WTC11 (cell line): ENCODE measurements at regions not wholly inside any gene's neighbourhood (a gene's known extent, or its start where the extent isn't known, plus 50 kb on each side); places are given as distances from the start of the nearest gene placed in this dataset.

ENCODE experiments used
- ATAC-seq: fragments of 200-7000 bp; cut with Tn5 transposase; 2 replicates; pipeline ENCODE4 v1.10.0; 2021; ENCODE audit warnings: mild to moderate bottlenecking, moderate library complexity
- CTCF ChIA-PET: fragments of 300-600 bp; sonication (Branson Sonifier 250); formaldehyde crosslinking; loops from one replicate; lab custom pipeline; 2021; ENCODE audit warnings: antibody characterized with exemption; lab: Charles Lee
- POLR2A ChIA-PET: fragments of 350-600 bp; sonication (Branson Sonifier 250); formaldehyde crosslinking; loops from one replicate; lab custom pipeline; 2021; ENCODE audit warnings: antibody characterized with exemption; lab: Charles Lee
- DNase-seq: peaks from one replicate; pipeline ENCODE4 v3.0.0; 2021; ENCODE audit warnings: low spot score
- H3K27ac Mint-ChIP-seq: 2 replicates; pipeline ENCODE4 v1.8.0; 2021; ENCODE audit warnings: mixed read lengths
- H3K27me3 Mint-ChIP-seq: 2 replicates; pipeline ENCODE4 v1.8.0; 2021; ENCODE audit warnings: low read depth, mild to moderate bottlenecking, moderate library complexity, mixed read lengths
- H3K36me3 Mint-ChIP-seq: 2 replicates; pipeline ENCODE4 v1.8.0; 2021; ENCODE audit warnings: mixed read lengths
- H3K4me1 Mint-ChIP-seq: 2 replicates; pipeline ENCODE4 v1.8.0; 2022; ENCODE audit warnings: mixed read lengths
- H3K4me3 Mint-ChIP-seq: 2 replicates; pipeline ENCODE4 v1.8.0; 2021; ENCODE audit warnings: mild to moderate bottlenecking, moderate library complexity, mixed read lengths
- H3K9me3 Mint-ChIP-seq: 2 replicates; pipeline ENCODE4 v1.8.0; 2021; ENCODE audit warnings: mixed read lengths
- ATF1 ChIP-seq: sonication (generic); formaldehyde crosslinking; IDR thresholded peaks from 2 replicates; pipeline ENCODE4 v1.8.1; 2023; ENCODE audit warnings: mild to moderate bottlenecking, moderate library complexity, missing genetic modification reagents
- CREB1 ChIP-seq: sonication (generic); formaldehyde crosslinking; IDR thresholded peaks from 2 replicates; pipeline ENCODE4 v1.8.0; 2023; ENCODE audit warnings: mild to moderate bottlenecking, missing genetic modification reagents
- ERG ChIP-seq: fragments of 250-450 bp; sonication (Bioruptor Pico); IDR thresholded peaks from 2 replicates; pipeline ENCODE4 v1.8.0; 2021; ENCODE audit warnings: mild to moderate bottlenecking
- JAZF1 ChIP-seq: fragments of 250-450 bp; sonication (Bioruptor Pico); IDR thresholded peaks from 2 replicates; pipeline ENCODE4 v1.9.0; 2021; ENCODE audit warnings: moderate library complexity, mild to moderate bottlenecking, inconsistent platforms
- JUN ChIP-seq: sonication (generic); formaldehyde crosslinking; IDR thresholded peaks from 2 replicates; pipeline ENCODE4 v1.8.0; 2023; ENCODE audit warnings: mild to moderate bottlenecking, missing genetic modification reagents
- MLX ChIP-seq: sonication (generic); formaldehyde crosslinking; IDR thresholded peaks from 2 replicates; pipeline ENCODE4 v1.8.1; 2023; ENCODE audit warnings: mild to moderate bottlenecking, missing genetic modification reagents, moderate library complexity
- NFATC4 ChIP-seq: fragments of 250-450 bp; sonication (Bioruptor Pico); IDR thresholded peaks from 2 replicates; pipeline ENCODE4 v1.9.0; 2021; ENCODE audit warnings: mild to moderate bottlenecking
- NFE2L1 ChIP-seq: sonication (generic); formaldehyde crosslinking; IDR thresholded peaks from 2 replicates; pipeline ENCODE4 v1.8.1; 2023; ENCODE audit warnings: missing genetic modification reagents
- PRRX2 ChIP-seq: fragments of 250-450 bp; sonication (Bioruptor Pico); IDR thresholded peaks from 2 replicates; pipeline ENCODE4 v1.8.0; 2021; ENCODE audit warnings: mild to moderate bottlenecking
- RORB ChIP-seq: fragments of 250-450 bp; sonication (Bioruptor Pico); IDR thresholded peaks from 2 replicates; pipeline ENCODE4 v1.9.0; 2021; ENCODE audit warnings: mild to moderate bottlenecking
- STAT6 ChIP-seq: sonication (generic); formaldehyde crosslinking; conservative IDR thresholded peaks from 2 replicates; pipeline ENCODE4 v1.8.1; 2023; ENCODE audit warnings: mild to moderate bottlenecking, low read depth, missing genetic modification reagents, moderate library complexity
- TCF7 ChIP-seq: sonication (generic); formaldehyde crosslinking; IDR thresholded peaks from 2 replicates; pipeline ENCODE4 v1.8.0; 2022; ENCODE audit warnings: mild to moderate bottlenecking, low read depth, missing genetic modification reagents, moderate library complexity
- ZNF138 ChIP-seq: sonication (generic); formaldehyde crosslinking; conservative IDR thresholded peaks from 2 replicates; pipeline ENCODE4 v1.8.1; 2022; ENCODE audit warnings: mild to moderate bottlenecking, moderate library complexity, missing genetic modification reagents
- ZNF532 ChIP-seq: fragments of 250-450 bp; sonication (Bioruptor Pico); IDR thresholded peaks from 2 replicates; pipeline ENCODE4 v1.9.0; 2021; ENCODE audit warnings: mild to moderate bottlenecking, borderline replicate concordance
- ZNF671 ChIP-seq: fragments of 250-450 bp; sonication (Bioruptor Pico); IDR thresholded peaks from 2 replicates; pipeline ENCODE4 v1.8.0; 2021; ENCODE audit warnings: mild to moderate bottlenecking
- TF ChIP-seq, protein P1 (sequence below): sonication (generic); formaldehyde crosslinking; IDR thresholded peaks from 2 replicates; pipeline ENCODE4 v1.8.1; 2023; ENCODE audit warnings: mild to moderate bottlenecking, moderate library complexity, missing genetic modification reagents
- TF ChIP-seq, protein P2 (sequence below): fragments of 250-450 bp; sonication (Bioruptor Pico); IDR thresholded peaks from 2 replicates; pipeline ENCODE4 v1.9.0; 2021; ENCODE audit warnings: moderate library complexity, mild to moderate bottlenecking, inconsistent platforms, borderline replicate concordance

- DNase-seq (no peak), ATAC-seq (no peak)
- Mint-ChIP-seq H3K4me1 (peaks cover 33% of the 10 kb centered on the region), H3K27ac (no peak overlapping the region), H3K9me3 (no peaks in the 10 kb centered on the region), H3K36me3 (no peaks in the 10 kb centered on the region), H3K4me3 (no peak overlapping the region), H3K27me3 (no peaks in the 10 kb centered on the region)
- no peak for TF ChIP-seq CREB1 (CRISPR knock-in tag)
- no peak for TF ChIP-seq TCF7
- no peak for TF ChIP-seq JAZF1 (CRISPR knock-in tag)
- no peak for TF ChIP-seq ERG (CRISPR knock-in tag)
- no peak for TF ChIP-seq ZNF532
- TF ChIP-seq NFE2L1 (CRISPR knock-in tag) = no peak
- TF ChIP-seq ZNF671 = no peak
- TF ChIP-seq, protein P1, sequence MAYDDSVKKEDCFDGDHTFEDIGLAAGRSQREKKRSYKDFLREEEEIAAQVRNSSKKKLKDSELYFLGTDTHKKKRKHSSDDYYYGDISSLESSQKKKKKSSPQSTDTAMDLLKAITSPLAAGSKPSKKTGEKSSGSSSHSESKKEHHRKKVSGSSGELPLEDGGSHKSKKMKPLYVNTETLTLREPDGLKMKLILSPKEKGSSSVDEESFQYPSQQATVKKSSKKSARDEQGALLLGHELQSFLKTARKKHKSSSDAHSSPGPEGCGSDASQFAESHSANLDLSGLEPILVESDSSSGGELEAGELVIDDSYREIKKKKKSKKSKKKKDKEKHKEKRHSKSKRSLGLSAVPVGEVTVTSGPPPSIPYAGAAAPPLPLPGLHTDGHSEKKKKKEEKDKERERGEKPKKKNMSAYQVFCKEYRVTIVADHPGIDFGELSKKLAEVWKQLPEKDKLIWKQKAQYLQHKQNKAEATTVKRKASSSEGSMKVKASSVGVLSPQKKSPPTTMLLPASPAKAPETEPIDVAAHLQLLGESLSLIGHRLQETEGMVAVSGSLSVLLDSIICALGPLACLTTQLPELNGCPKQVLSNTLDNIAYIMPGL = no peak
- no peak for TF ChIP-seq JUN (CRISPR knock-in tag)
- POLR2A ChIA-PET = no interaction called here
- CTCF ChIA-PET = interaction anchor here (0.5 kb wide), 1 partner anchor 12 kb away, joined by 3 read pairs; no protein-coding TSS in a partner anchor
These were observed 119.3 kb upstream of the FOXN2 start for GRCh38 chr2:48195169-48195568.

DNA sequence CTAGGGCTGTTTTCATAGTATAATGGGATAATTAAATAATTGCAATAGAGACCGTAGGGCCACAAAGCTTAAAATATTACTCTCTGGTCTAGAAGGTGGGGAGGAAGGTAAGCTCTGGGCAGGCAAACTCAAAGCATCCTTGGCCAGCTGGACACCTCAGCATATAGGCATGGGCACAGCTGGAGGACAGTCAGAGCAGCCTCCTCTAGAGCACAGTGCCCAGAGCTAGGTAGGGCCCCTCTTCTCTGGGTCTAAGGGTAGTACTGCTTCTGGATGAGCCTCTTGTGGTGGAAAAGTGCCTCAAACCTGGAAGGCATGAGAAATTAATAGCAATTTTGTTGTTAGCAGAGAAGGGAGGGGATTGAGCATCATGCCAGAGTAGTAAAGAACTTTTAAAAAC, 116.9 kb upstream of the FOXN2 start:
- POLR2A ChIA-PET = no interaction called here
- no peak overlapping the region for H3K4me3 Mint-ChIP-seq
- CTCF ChIA-PET = no interaction called here
- no peaks in the 10 kb centered on the region for H3K27me3 Mint-ChIP-seq
- H3K4me1 Mint-ChIP-seq = peaks cover 48% of the 10 kb centered on the region
- no peak overlapping the region for H3K27ac Mint-ChIP-seq
- no peak for ATAC-seq
- DNase-seq = no peak
- no peaks in the 10 kb centered on the region for H3K36me3 Mint-ChIP-seq
- H3K9me3 Mint-ChIP-seq = peaks cover 5% of the 10 kb centered on the region
- no peak for TF ChIP-seq NFATC4 (CRISPR knock-in tag)
- TF ChIP-seq, protein P1 = no peak
- no peak for TF ChIP-seq ZNF532
- TF ChIP-seq MLX (CRISPR knock-in tag) = no peak
- TF ChIP-seq, protein P2, sequence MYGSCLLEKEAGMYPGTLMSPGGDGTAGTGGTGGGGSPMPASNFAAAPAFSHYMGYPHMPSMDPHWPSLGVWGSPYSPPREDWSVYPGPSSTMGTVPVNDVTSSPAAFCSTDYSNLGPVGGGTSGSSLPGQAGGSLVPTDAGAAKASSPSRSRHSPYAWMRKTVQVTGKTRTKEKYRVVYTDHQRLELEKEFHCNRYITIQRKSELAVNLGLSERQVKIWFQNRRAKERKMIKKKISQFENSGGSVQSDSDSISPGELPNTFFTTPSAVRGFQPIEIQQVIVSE (CRISPR knock-in tag) = no peak
- TF ChIP-seq ZNF138 (CRISPR knock-in tag) = no peak
- TF ChIP-seq STAT6 (CRISPR knock-in tag) = no peak
- TF ChIP-seq ATF1 = no peak
- no peak for TF ChIP-seq RORB (CRISPR knock-in tag)
- no peak for TF ChIP-seq PRRX2 (CRISPR knock-in tag)
